Muscle layer of colon (tissue), 2 donors: ENCODE measurements at regions not wholly inside any gene's neighbourhood (a gene's known extent, or its start where the extent isn't known, plus 50 kb on each side); places are given as distances from the start of the nearest gene placed in this dataset.

Source experiments
- H3K27ac ChIP-seq: one replicate; pipeline ENCODE4 v1.7.0; 2013; ENCODE audit warnings: low read depth, mild to moderate bottlenecking, low read length, moderate library complexity
- H3K27me3 ChIP-seq, 2 donors: one replicate each; pipeline ENCODE4 v1.7.0; 2013; ENCODE audit warnings: low read length in 2 of 2, mild to moderate bottlenecking in 2 of 2; ENCODE audit not compliant: insufficient read depth in 2 of 2, control insufficient read depth in 1 of 2
- H3K36me3 ChIP-seq: one replicate; pipeline ENCODE4 v1.7.0; 2013; ENCODE audit warnings: mild to moderate bottlenecking, low read length; ENCODE audit not compliant: insufficient read depth
- H3K4me1 ChIP-seq: one replicate; pipeline ENCODE4 v1.7.0; 2013; ENCODE audit warnings: mild to moderate bottlenecking, low read length; ENCODE audit not compliant: insufficient read depth
- H3K4me3 ChIP-seq, 2 donors: one replicate each; pipeline ENCODE4 v1.7.0; 2013; ENCODE audit warnings: low read length in 2 of 2, low read depth in 1 of 2, mild to moderate bottlenecking in 1 of 2, moderate library complexity in 1 of 2
- H3K9ac ChIP-seq: one replicate; pipeline ENCODE4 v1.7.0; 2013; ENCODE audit warnings: low read length
- H3K9me3 ChIP-seq: one replicate; pipeline ENCODE4 v1.7.0; 2013; ENCODE audit warnings: mild to moderate bottlenecking, low read length
- donor health status: abdominal sarcoma.
- donor health status: Adenocarcinoma of cecum.

DNA sequence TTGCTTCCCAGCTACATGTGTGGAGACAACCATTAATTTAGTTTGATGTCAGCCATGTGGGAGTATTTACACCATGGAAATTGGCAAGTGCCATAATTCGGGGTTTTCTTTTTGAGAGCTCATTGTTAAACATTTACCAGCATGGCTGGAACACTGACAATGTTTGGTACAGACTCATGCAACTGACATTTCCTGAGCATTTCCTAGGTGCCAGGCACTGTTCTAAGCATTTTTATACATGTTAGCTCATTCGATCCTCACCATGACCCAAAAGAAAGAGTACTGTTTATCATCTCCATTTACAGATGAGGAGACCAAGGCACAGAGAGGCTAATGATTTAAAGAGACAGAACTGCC, 86.9 kb downstream of the FOXL1 start:
- Histone ChIP-seq H3K4me3 (no peak overlapping the region), H3K9me3 (no peaks in the 10 kb centered on the region), H3K36me3 (no peaks in the 10 kb centered on the region), H3K4me1 (no peaks in the 10 kb centered on the region), H3K27ac (no peak overlapping the region), H3K9ac (no peak overlapping the region), H3K27me3 (peaks cover 0 to 11% of the 10 kb centered on the region in 2 donors)

DNA sequence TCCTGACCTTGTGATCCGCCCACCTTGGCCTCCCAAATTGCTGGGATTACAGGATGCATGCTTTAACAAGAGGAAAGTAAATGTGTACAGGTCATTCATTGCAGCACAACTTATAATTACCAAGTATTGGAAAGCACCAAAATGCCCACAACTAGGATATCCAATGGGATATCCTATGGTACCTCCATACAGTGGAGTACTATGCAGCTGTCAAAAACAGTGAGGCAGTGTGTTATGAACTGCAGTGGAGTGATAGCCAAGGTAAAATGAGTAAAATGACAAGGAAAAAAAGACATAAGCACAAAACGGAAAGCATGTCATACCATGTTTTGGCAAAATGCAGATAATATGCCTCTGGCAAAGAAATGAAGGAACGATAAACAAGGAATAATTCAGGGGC, 87.6 kb downstream of the FOXL1 start:
- Histone ChIP-seq H3K27ac (no peak overlapping the region), H3K4me3 (no peak overlapping the region), H3K9me3 (no peaks in the 10 kb centered on the region), H3K36me3 (no peaks in the 10 kb centered on the region), H3K9ac (no peak overlapping the region), H3K27me3 (peaks cover 0 to 12% of the 10 kb centered on the region in 2 donors), H3K4me1 (no peaks in the 10 kb centered on the region)

DNA sequence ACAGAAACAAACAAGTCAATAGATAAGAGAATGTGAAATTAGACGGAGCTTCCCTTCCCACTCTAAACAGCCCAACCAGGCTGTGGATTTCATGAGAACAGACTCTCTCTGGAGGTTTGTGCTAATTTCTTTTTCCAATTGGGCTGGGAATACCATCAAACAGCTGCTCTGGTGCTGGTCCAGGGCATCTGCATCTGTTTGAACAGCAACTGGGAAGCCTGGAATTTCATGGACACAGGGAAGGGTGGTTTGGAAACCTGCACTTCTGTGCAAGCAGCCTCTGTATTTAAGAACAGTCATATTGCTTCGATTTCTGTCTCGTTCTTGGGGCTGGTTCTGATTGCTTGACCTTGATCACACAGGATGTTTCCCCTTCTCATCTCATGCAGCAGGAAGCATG, 88.7 kb downstream of the FOXL1 start:
- Histone ChIP-seq H3K9ac (no peak overlapping the region), H3K27me3 (peaks cover 0 to 12% of the 10 kb centered on the region in 2 donors), H3K4me3 (no peak overlapping the region)

DNA sequence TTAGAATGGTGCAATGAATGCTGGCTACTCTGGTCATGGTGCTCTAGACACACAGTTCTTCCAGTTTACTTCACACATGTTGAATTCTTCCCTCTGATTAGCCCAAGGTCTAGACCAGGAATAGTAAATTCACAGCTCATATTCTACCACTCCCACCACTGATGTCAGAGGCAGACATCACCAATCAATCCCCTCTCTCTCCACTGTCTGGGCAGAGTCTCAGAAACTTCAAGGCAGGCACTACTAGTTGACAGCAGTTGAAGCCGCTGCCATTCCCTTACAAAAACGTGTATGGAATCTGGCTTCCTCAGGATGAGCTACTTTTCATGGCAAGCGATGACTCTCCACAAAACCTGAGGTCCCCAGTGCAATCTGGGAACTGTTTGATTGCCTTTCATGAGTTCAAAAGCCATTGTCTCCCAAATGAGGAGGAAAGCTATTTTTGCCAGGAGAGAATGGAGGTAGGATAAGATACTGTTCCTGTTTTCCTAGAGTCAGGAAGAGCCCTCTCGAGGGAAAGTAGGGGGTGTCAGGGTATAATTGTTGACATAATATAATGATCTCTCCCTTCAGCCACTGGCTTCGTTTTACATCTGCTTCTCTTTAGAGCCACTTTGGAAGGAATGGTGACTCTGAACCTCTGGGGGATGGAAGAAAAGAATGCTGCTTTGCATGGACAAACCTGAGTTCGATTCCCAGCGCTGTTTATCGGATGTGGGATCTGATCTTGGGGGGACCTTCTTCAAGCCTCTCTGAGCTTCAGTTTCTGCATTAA, 90.0 kb downstream of the FOXL1 start:
- no peaks in the 10 kb centered on the region for H3K4me1 ChIP-seq
- H3K27me3 ChIP-seq = peaks cover 6 to 13% of the 10 kb centered on the region in 2 donors

More for the DNA sequence above, 88.7 kb downstream of the FOXL1 start:
- no peaks in the 10 kb centered on the region for H3K9me3 ChIP-seq
- H3K4me1 ChIP-seq = no peaks in the 10 kb centered on the region
- H3K36me3 ChIP-seq = no peaks in the 10 kb centered on the region
- no peak overlapping the region for H3K27ac ChIP-seq

DNA sequence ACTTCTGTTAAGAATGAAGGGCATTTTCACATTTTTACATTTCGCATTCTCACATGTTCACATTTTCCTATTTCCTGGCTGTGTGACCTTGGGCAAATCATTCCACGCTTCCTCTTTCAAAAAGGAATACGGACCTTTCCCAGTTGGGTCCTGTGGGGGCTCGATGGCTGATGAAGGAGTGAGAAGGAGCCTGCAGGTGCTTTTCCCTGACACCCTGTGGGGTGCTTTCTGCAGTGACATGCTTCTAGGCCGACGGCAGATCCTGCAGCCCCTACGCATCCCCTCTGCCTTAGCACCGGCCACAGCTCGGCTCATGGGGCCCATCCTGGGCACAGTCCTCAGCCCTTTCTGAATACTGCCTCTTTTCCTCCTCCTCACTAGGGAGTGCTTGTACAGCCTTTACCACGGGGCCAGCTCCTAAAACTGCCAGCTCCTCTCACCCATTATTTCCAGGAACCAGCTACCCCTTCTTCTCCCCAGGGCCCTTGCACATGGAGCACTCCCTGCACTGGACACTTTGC, 91.0 kb downstream of the FOXL1 start:
- Histone ChIP-seq H3K4me1 (no peaks in the 10 kb centered on the region), H3K36me3 (no peaks in the 10 kb centered on the region), H3K4me3 (no peak overlapping the region), H3K9me3 (no peaks in the 10 kb centered on the region), H3K27me3 (peaks cover 6 to 20% of the 10 kb centered on the region in 2 donors), H3K9ac (no peak overlapping the region), H3K27ac (no peak overlapping the region)

More for the DNA sequence above, 90.0 kb downstream of the FOXL1 start:
- Histone ChIP-seq H3K9ac (no peak overlapping the region), H3K36me3 (no peaks in the 10 kb centered on the region), H3K9me3 (no peaks in the 10 kb centered on the region), H3K4me3 (no peak overlapping the region), H3K27ac (no peak overlapping the region)

DNA sequence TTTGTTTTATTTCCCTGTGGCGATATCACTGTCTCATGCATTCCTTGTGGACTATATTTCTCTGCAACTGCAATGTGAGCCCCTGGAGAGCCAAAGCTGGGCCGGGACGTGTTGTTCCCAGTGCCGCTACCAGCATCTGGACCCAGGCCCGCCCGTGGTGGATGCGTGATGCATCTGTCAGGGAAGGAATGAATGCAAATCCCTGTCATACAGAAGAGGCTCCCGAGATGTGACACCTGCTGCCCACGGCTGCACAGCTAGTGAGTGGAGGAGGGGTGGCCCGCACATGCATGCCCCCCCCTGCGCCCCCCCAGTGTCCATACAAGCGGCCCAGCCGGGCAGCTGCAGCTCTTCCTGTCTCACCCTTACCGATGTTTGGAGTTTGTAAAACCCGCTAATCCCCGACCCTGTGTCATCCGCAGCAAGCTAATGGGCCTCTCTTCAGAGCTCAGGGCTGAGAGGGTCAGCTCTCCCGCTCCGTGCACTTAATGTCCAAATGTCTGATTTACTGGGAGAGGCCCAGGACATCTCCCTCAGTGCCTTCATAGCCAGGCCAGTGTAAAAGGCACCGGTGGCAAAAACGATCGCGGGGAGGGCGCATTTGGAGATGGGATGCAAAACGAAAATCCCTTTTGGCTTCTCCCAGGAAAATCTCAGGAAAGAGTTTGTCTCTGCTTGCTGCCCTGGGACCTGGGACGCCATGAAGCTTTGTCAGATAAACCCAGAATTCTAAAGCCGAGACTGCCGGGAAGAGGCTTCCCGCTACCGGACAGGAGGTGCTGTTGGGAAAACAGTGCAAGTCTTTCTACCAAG, 91.8 kb downstream of the FOXL1 start:
- no peaks in the 10 kb centered on the region for H3K9me3 ChIP-seq
- no peaks in the 10 kb centered on the region for H3K4me1 ChIP-seq
- H3K27ac ChIP-seq = no peak overlapping the region
- H3K4me3 ChIP-seq = no peak overlapping the region
- no peak overlapping the region for H3K9ac ChIP-seq
- H3K36me3 ChIP-seq = no peaks in the 10 kb centered on the region
- H3K27me3 ChIP-seq = peaks cover 6 to 24% of the 10 kb centered on the region in 2 donors

GRCh38 chr16:86670750-86671234, 92.4 kb downstream of the FOXL1 start:
- H3K4me1 ChIP-seq = no peaks in the 10 kb centered on the region
- no peak overlapping the region for H3K4me3 ChIP-seq
- H3K9me3 ChIP-seq = no peaks in the 10 kb centered on the region
- no peaks in the 10 kb centered on the region for H3K36me3 ChIP-seq
- H3K27ac ChIP-seq = no peak overlapping the region
- H3K27me3 ChIP-seq = peaks cover 6 to 24% of the 10 kb centered on the region in 2 donors
- H3K9ac ChIP-seq = no peak overlapping the region

GRCh38 chr16:86671486-86672178, 93.3 kb downstream of the FOXL1 start:
- Histone ChIP-seq H3K9me3 (no peaks in the 10 kb centered on the region), H3K36me3 (no peaks in the 10 kb centered on the region), H3K9ac (no peak overlapping the region), H3K27me3 (peaks cover 6 to 24% of the 10 kb centered on the region in 2 donors), H3K4me1 (no peaks in the 10 kb centered on the region), H3K4me3 (no peak overlapping the region), H3K27ac (no peak overlapping the region)

DNA sequence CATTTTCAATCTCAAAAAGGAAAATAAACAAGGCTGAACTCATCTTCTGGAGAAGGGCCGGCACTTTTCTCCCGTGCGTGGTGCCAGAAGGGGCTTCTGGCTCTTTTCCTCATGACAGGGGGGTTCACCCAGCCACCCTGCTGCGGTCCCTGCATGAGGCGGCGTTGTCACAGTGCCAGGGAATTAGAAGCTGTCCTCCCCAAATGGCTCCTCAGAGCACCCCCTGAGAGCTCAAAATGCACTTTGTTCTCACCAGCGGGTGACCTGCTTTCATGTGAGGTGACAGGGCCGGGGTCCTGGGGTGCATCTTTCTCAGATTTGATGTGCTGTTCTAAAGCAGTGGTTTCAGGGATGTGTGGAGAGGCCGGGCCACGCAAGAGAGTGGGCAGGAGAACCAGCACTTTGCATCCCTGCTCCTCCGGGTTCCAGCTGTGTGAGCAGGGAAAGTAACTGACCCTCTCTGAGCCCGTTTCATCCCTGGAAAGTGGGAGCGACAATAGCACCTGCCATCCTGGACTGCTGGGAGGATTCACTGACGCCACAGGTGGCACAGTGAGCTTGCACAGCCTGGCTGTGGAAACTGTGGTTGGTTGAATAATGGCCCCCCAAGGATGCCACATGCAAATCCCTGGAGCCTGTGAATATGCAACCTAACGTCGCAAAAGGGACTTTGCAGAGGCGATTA, 94.0 kb downstream of the FOXL1 start:
- Histone ChIP-seq H3K36me3 (no peaks in the 10 kb centered on the region), H3K27ac (no peak overlapping the region), H3K4me3 (no peak overlapping the region), H3K27me3 (peaks cover 6 to 18% of the 10 kb centered on the region in 2 donors), H3K4me1 (no peaks in the 10 kb centered on the region), H3K9me3 (no peaks in the 10 kb centered on the region), H3K9ac (no peak overlapping the region)

- Histone ChIP-seq H3K36me3 (no peaks in the 10 kb centered on the region), H3K4me1 (no peaks in the 10 kb centered on the region), H3K27me3 (peaks cover 6 to 18% of the 10 kb centered on the region in 2 donors), H3K9ac (no peak overlapping the region), H3K9me3 (no peaks in the 10 kb centered on the region), H3K4me3 (no peak overlapping the region), H3K27ac (no peak overlapping the region)
Measured at GRCh38 chr16:86673090-86673955, 95.0 kb downstream of the FOXL1 start.
